Activated T-cell treated with anti-CD3 and anti-CD28 coated beads, Interleukin-2, amount 50 U/mL, for 1 hour (primary cell): ENCODE measurements at regions not wholly inside any gene's neighbourhood (a gene's known extent, or its start where the extent isn't known, plus 50 kb on each side); places are given as distances from the start of the nearest gene placed in this dataset.
A peak's percentile ranks its signal among the peaks of the same experiment; 100 is the strongest.

ENCODE experiments used
- DNase-seq: peaks from one replicate; pipeline ENCODE4 v3.0.0-alpha.2; 2020

GRCh38 chr17:77266891-77267341 is 126.1 kb downstream of the SEC14L1 start:
- no peak for DNase-seq

GRCh38 chr17:77269696-77270681 is 129.2 kb downstream of the SEC14L1 start:
- DNase-seq, result no peak

- no peak for DNase-seq
Observed at GRCh38 chr17:77271411-77271810, 130.6 kb downstream of the SEC14L1 start.

- no peak for DNase-seq
Observed at GRCh38 chr17:77273397-77274085, 132.8 kb downstream of the SEC14L1 start.

- no peak for DNase-seq
Observed at GRCh38 chr17:77274096-77274845, 133.5 kb downstream of the SEC14L1 start.

GRCh38 chr17:77279448-77280303 is 138.9 kb downstream of the SEC14L1 start:
- no peak for DNase-seq

- peak; percentile 31 for DNase-seq
Observed at GRCh38 chr17:77280304-77281121, 139.7 kb downstream of the SEC14L1 start.

GRCh38 chr17:77281122-77281903 is 140.5 kb downstream of the SEC14L1 start:
- DNase-seq, result peak; percentile 78

- DNase-seq, result no peak
Observed at GRCh38 chr17:77281904-77282367, 141.2 kb downstream of the SEC14L1 start.

GRCh38 chr17:77282524-77283515 is 142.1 kb downstream of the SEC14L1 start:
- no peak for DNase-seq

- no peak for DNase-seq
Observed at GRCh38 chr17:77284023-77284617, 143.4 kb downstream of the SEC14L1 start.

- no peak for DNase-seq
Observed at GRCh38 chr17:77285594-77286390, 145.0 kb downstream of the SEC14L1 start.

- DNase-seq, result no peak
Observed at GRCh38 chr17:77286391-77286640, 145.5 kb downstream of the SEC14L1 start.

- no peak for DNase-seq
Observed at GRCh38 chr17:77286641-77287431, 146.1 kb downstream of the SEC14L1 start.

GRCh38 chr17:77287432-77288068 is 146.8 kb downstream of the SEC14L1 start:
- DNase-seq, result no peak

- DNase-seq, result no peak
Observed at GRCh38 chr17:77288115-77288619, 147.4 kb downstream of the SEC14L1 start.
